ENCODE measurements at regions not wholly inside any gene's neighbourhood (a gene's known extent, or its start where the extent isn't known, plus 50 kb on each side); places are given as distances from the start of the nearest gene placed in this dataset.

GRCh38 chr4:44804301-44804700 is 77.9 kb upstream of the GNPDA2 start:
- TF ChIP-seq ZBTB7A (IDR thresholded peaks at IDR 0.05; ENCODE audit: low read depth) (no peak), EP300 (IDR thresholded peaks at IDR 0.05; ENCODE audit: borderline replicate concordance) (no peak), FOXM1 (IDR thresholded peaks at IDR 0.05; ENCODE audit: borderline replicate concordance, low read depth) (no peak), TAF1 (IDR thresholded peaks at IDR 0.05; ENCODE audit: low read depth) (no peak), TCF12 (IDR thresholded peaks at IDR 0.05; ENCODE audit: low read depth) (no peak), CREB1 (IDR thresholded peaks at IDR 0.05; ENCODE audit: low read depth) (no peak), NFIC (IDR thresholded peaks at IDR 0.05) (no peak), RAD21 (IDR thresholded peaks at IDR 0.05; ENCODE audit: low read depth) (no peak), TEAD4 (IDR thresholded peaks at IDR 0.05) (no peak), EGR1 (IDR thresholded peaks at IDR 0.05) (no peak), CEBPB (IDR thresholded peaks at IDR 0.05) (no peak), YY1 (IDR thresholded peaks at IDR 0.05; ENCODE audit: low read depth) (no peak), REST (IDR thresholded peaks at IDR 0.05; ENCODE audit: low read depth) (no peak), MAX (IDR thresholded peaks at IDR 0.05) (no peak), USF1 (IDR thresholded peaks at IDR 0.05) (no peak)

DNA sequence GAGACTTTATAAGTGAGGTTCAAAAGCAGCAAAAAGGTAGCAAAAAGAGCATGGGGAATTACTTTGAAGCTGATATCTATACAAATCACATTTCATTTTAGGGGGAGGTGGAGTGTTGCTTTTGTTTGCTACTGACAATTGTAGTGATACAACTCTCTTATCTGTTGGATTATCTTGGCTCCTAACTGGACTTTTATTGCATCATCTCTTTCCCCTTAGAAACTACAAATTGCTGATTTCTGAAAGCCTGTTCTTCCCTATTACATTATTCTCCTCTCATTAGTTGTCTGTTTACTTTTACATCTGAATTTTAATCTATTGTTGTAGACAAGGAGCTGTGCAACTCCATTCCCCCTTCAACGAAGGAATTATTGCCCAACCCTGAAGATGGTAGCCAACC is 75.0 kb upstream of the GNPDA2 start:
- no peak for TF ChIP-seq EGR1 (IDR thresholded peaks at IDR 0.05)
- TF ChIP-seq EP300 (IDR thresholded peaks at IDR 0.05; ENCODE audit: borderline replicate concordance): no peak
- TF ChIP-seq CEBPB (IDR thresholded peaks at IDR 0.05): no peak
- TF ChIP-seq REST (IDR thresholded peaks at IDR 0.05; ENCODE audit: low read depth): no peak
- TF ChIP-seq TAF1 (IDR thresholded peaks at IDR 0.05; ENCODE audit: low read depth): no peak
- no peak for TF ChIP-seq USF1 (IDR thresholded peaks at IDR 0.05)
- TF ChIP-seq RAD21 (IDR thresholded peaks at IDR 0.05; ENCODE audit: low read depth): no peak
- no peak for TF ChIP-seq TCF12 (IDR thresholded peaks at IDR 0.05; ENCODE audit: low read depth)
- TF ChIP-seq NFIC (IDR thresholded peaks at IDR 0.05): no peak
- no peak for TF ChIP-seq CREB1 (IDR thresholded peaks at IDR 0.05; ENCODE audit: low read depth)

- TF ChIP-seq TAF1 (IDR thresholded peaks at IDR 0.05; ENCODE audit: low read depth) (no peak), RAD21 (IDR thresholded peaks at IDR 0.05; ENCODE audit: low read depth) (no peak), FOXM1 (IDR thresholded peaks at IDR 0.05; ENCODE audit: borderline replicate concordance, low read depth) (no peak)
Measured at GRCh38 chr4:44791831-44792230, 65.5 kb upstream of the GNPDA2 start.

DNA sequence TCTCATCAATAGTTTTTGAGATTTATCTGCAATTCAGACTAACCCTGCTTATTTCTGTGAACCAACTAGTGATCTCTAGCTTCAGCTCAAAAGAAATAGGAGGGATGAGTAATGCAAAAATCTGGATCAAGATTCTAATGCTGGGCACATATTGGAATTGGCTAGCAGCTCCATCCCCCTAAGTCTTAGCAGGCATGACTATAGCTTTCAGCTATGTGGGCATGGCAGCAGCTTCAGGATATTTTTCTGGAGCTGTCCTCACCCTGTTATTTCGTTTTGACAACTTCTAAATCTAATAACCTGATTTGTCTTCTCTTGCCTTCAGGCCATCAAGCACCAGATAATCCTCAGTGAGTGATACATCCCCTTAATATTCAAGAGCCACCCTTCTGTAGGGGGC is 50.8 kb upstream of the GNPDA2 start:
- TF ChIP-seq FOXM1 (IDR thresholded peaks at IDR 0.05; ENCODE audit: borderline replicate concordance, low read depth) (no peak), EP300 (IDR thresholded peaks at IDR 0.05; ENCODE audit: borderline replicate concordance) (no peak), TEAD4 (IDR thresholded peaks at IDR 0.05) (no peak), MAX (IDR thresholded peaks at IDR 0.05) (no peak), REST (IDR thresholded peaks at IDR 0.05; ENCODE audit: low read depth) (no peak), USF1 (IDR thresholded peaks at IDR 0.05) (no peak), ZBTB7A (IDR thresholded peaks at IDR 0.05; ENCODE audit: low read depth) (no peak), TAF1 (IDR thresholded peaks at IDR 0.05; ENCODE audit: low read depth) (no peak), EGR1 (IDR thresholded peaks at IDR 0.05) (no peak), TCF12 (IDR thresholded peaks at IDR 0.05; ENCODE audit: low read depth) (no peak), NFIC (IDR thresholded peaks at IDR 0.05) (no peak), YY1 (IDR thresholded peaks at IDR 0.05; ENCODE audit: low read depth) (no peak), CEBPB (IDR thresholded peaks at IDR 0.05) (no peak), CREB1 (IDR thresholded peaks at IDR 0.05; ENCODE audit: low read depth) (no peak), RAD21 (IDR thresholded peaks at IDR 0.05; ENCODE audit: low read depth) (no peak)

Data from Ishikawa (cell line).